ENCODE measurements at regions not wholly inside any gene's neighbourhood (a gene's known extent, or its start where the extent isn't known, plus 50 kb on each side); places are given as distances from the start of the nearest gene placed in this dataset.
A peak's percentile ranks its signal among the peaks of the same experiment; 100 is the strongest.

DNA sequence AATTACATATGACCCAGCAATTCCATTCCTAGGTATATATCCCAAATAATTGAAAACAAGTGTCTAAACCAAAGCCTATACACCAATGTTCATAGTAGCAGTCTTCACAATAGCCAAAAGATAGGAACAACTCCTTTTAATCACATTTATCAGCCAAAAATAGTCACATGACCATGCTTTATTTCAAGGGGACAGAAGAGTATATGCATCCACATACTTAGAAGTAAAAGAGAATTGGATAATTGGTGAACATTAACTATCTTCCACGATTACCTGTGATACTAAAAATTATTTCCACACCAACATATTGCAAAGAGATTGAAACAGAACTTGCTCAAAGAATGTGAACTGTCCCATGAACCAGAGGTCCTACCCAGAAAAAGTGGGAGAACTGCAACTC lies 51.8 kb upstream of the FOXE1 start:
- TF ChIP-seq, protein P1, sequence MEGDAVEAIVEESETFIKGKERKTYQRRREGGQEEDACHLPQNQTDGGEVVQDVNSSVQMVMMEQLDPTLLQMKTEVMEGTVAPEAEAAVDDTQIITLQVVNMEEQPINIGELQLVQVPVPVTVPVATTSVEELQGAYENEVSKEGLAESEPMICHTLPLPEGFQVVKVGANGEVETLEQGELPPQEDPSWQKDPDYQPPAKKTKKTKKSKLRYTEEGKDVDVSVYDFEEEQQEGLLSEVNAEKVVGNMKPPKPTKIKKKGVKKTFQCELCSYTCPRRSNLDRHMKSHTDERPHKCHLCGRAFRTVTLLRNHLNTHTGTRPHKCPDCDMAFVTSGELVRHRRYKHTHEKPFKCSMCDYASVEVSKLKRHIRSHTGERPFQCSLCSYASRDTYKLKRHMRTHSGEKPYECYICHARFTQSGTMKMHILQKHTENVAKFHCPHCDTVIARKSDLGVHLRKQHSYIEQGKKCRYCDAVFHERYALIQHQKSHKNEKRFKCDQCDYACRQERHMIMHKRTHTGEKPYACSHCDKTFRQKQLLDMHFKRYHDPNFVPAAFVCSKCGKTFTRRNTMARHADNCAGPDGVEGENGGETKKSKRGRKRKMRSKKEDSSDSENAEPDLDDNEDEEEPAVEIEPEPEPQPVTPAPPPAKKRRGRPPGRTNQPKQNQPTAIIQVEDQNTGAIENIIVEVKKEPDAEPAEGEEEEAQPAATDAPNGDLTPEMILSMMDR (conservative IDR thresholded peaks at IDR 0.05; ENCODE audit: low read depth, low read length), result no peak
- DNase-seq (ENCODE audit: low read depth), result no peak
- no peak overlapping the region for H3K4me3 ChIP-seq (ENCODE audit: low read depth, low read length)

DNA sequence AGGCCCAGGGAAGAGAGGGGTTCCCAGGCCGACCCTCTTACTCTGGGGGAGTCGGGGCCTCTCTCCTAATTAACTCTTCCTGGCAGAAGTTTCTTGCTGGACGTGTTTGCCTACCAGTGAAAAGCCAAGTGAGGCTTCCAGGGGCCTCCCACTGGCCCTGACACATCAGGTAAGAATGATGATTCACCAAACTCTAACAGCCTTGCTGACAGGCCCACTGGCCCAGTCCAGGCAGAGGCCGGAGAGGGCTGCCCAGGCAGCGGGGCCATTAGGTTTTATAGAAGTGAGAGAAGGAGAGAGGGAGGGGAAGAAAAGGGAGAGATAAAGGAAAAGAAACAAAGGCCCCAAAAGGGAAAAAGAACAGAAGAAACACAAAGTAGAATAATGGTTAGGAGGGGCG lies 50.8 kb upstream of the FOXE1 start:
- peak; percentile 62 for DNase-seq (ENCODE audit: low read depth)
- TF ChIP-seq, protein P1 (conservative IDR thresholded peaks at IDR 0.05; ENCODE audit: low read depth, low read length), result no peak
- H3K4me3 ChIP-seq (ENCODE audit: low read depth, low read length), result no peak overlapping the region

DNA sequence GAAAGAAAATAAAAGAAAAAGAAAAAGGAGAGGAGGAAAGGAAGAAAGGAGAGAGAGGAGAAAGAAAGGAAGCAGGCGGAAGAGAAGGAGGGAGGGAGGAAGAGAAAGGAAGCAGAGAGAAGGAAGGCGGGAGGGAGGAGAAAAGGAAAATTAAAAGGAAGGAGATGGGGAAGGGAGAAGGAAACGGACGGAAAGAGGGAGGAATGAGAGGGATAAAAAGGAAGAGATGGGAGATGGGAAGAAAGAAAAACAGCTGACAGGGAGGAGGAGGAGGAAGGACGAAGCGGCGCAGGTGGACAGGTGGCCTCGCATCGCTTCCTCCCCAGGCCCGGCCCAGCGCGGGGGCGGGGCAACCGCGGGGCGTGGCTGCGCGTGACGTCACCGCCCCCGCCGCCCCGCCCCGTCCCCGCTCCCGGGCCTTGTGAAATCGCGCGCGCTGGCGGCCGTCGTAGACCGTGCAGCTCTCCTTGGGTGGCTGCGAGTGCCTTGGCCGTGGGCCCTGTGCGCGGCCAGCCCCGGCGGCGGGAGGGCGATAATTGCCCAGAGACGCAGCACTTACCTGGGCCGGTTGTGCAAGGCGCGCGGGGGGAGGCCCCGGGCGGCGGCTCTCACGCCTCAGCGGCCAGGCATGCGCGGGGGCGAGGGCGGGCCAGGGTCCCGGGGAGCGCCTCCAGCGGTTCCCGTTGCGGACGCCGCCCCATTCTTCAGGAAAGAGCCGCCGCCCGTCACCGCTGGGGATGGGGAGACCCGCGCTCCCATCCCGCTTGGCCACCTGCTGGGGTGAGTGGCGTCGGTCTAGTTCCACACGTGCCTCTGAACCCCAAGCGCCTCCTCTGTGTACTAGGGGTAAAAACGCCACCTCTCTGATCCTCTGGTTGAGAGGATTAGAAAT lies 49.6 kb upstream of the FOXE1 start:
- no peak for DNase-seq (ENCODE audit: low read depth)
- peak overlapping the region; percentile 48 for H3K4me3 ChIP-seq (ENCODE audit: low read depth, low read length)
- TF ChIP-seq, protein P1 (conservative IDR thresholded peaks at IDR 0.05; ENCODE audit: low read depth, low read length), result peak; percentile 16
